SHP77 (cell line): ENCODE measurements at regions not wholly inside any gene's neighbourhood (a gene's known extent, or its start where the extent isn't known, plus 50 kb on each side); places are given as distances from the start of the nearest gene placed in this dataset.
A peak's percentile ranks its signal among the peaks of the same experiment; 100 is the strongest.
"Not testable (repeated sequence)": the region's sequence is repeated elsewhere in the genome, so short reads cannot be mapped to it uniquely, and the experiment has no call there.

Experiments used
- DNase-seq, 2 experiments: peaks; one replicate each; lab custom pipeline; 2025; lab: John Stamatoyannopoulos, UW

GRCh38 chr11:42841556-42841955 is 470.2 kb upstream of the API5 start:
- no peak for DNase-seq

- no peak for DNase-seq
Measured at GRCh38 chr11:42849362-42849761, 462.4 kb upstream of the API5 start.

GRCh38 chr11:42857344-42857743 is 454.5 kb upstream of the API5 start:
- DNase-seq, result no peak

GRCh38 chr11:42870480-42870879 is 441.3 kb upstream of the API5 start:
- DNase-seq, result no peak

- DNase-seq, result not testable (repeated sequence)
Measured at GRCh38 chr11:42873800-42874405, 437.9 kb upstream of the API5 start.

- not testable (repeated sequence) for DNase-seq
Measured at GRCh38 chr11:42881335-42881734, 430.5 kb upstream of the API5 start.

GRCh38 chr11:42890773-42891172 is 421.0 kb upstream of the API5 start:
- DNase-seq, result peak; percentile 7 to 26

GRCh38 chr11:42901084-42901483 is 410.7 kb upstream of the API5 start:
- no peak for DNase-seq

GRCh38 chr11:42906226-42906625 is 405.6 kb upstream of the API5 start:
- no peak for DNase-seq

GRCh38 chr11:42913731-42914130 is 398.1 kb upstream of the API5 start:
- DNase-seq, result no peak

GRCh38 chr11:42923651-42924050 is 388.1 kb upstream of the API5 start:
- DNase-seq, result no peak

GRCh38 chr11:42925916-42926315 is 385.9 kb upstream of the API5 start:
- DNase-seq, result no peak

- DNase-seq, result no peak
Measured at GRCh38 chr11:42947405-42947804, 364.4 kb upstream of the API5 start.

GRCh38 chr11:42949738-42950376 is 361.9 kb upstream of the API5 start:
- not testable (repeated sequence) for DNase-seq

GRCh38 chr11:42951266-42951665 is 360.5 kb upstream of the API5 start:
- no peak for DNase-seq

- DNase-seq, result no peak
Measured at GRCh38 chr11:42957831-42958230, 354.0 kb upstream of the API5 start.

- DNase-seq, result no peak
Measured at GRCh38 chr11:42958635-42959034, 353.2 kb upstream of the API5 start.

GRCh38 chr11:42960521-42961088 is 351.2 kb upstream of the API5 start:
- DNase-seq, result no peak

GRCh38 chr11:42967653-42968052 is 344.1 kb upstream of the API5 start:
- no peak for DNase-seq

- DNase-seq, result no peak
Measured at GRCh38 chr11:42972741-42973140, 339.1 kb upstream of the API5 start.

GRCh38 chr11:42974510-42975179 is 337.2 kb upstream of the API5 start:
- no peak for DNase-seq

GRCh38 chr11:42975180-42975529 is 336.6 kb upstream of the API5 start:
- no peak for DNase-seq

- DNase-seq, result no peak
Measured at GRCh38 chr11:42976636-42977217, 335.1 kb upstream of the API5 start.
